ENCODE measurements at regions not wholly inside any gene's neighbourhood (a gene's known extent, or its start where the extent isn't known, plus 50 kb on each side); places are given as distances from the start of the nearest gene placed in this dataset.

DNA sequence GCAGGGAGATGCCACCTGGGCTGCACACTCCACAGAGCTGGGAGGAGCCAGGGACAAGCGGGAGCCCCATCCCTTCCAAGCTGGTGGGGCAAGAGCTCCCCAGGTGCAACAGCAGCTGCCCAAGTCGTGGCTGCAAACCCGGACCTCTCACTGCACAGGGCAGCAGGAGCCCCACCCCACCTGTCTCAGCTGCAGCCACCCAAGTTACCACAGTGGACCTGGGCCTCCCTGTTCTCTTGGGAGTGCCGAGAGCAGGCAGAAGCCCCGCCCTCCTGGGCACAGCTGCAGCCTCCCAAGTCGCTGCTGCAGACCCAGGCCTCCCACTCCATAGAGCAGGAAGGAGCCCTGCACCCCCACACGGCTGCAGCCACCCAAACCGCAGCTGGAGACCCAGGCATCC lies 374.1 kb upstream of the ACO1 start:
- TF ChIP-seq, protein P1, sequence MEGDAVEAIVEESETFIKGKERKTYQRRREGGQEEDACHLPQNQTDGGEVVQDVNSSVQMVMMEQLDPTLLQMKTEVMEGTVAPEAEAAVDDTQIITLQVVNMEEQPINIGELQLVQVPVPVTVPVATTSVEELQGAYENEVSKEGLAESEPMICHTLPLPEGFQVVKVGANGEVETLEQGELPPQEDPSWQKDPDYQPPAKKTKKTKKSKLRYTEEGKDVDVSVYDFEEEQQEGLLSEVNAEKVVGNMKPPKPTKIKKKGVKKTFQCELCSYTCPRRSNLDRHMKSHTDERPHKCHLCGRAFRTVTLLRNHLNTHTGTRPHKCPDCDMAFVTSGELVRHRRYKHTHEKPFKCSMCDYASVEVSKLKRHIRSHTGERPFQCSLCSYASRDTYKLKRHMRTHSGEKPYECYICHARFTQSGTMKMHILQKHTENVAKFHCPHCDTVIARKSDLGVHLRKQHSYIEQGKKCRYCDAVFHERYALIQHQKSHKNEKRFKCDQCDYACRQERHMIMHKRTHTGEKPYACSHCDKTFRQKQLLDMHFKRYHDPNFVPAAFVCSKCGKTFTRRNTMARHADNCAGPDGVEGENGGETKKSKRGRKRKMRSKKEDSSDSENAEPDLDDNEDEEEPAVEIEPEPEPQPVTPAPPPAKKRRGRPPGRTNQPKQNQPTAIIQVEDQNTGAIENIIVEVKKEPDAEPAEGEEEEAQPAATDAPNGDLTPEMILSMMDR (IDR thresholded peaks at IDR 0.05): no peak
- TF ChIP-seq POLR2A (IDR thresholded peaks at IDR 0.05): no peak

Measured in thyroid gland (tissue), 4 donors.